Amniotic stem cell (primary cell): ENCODE measurements at regions not wholly inside any gene's neighbourhood (a gene's known extent, or its start where the extent isn't known, plus 50 kb on each side); places are given as distances from the start of the nearest gene placed in this dataset.

Experiments
- DNase-seq: peaks from one replicate; lab custom pipeline; 2025; lab: John Stamatoyannopoulos, UW

- no peak for DNase-seq
Observed at GRCh38 chr1:229064320-229065168, 206.4 kb upstream of the RAB4A start.

- DNase-seq, result no peak
Observed at GRCh38 chr1:229065613-229066012, 205.3 kb upstream of the RAB4A start.

- DNase-seq, result no peak
Observed at GRCh38 chr1:229066591-229066990, 204.3 kb upstream of the RAB4A start.

GRCh38 chr1:229067546-229067945 lies 203.4 kb upstream of the RAB4A start:
- no peak for DNase-seq

- no peak for DNase-seq
Observed at GRCh38 chr1:229068270-229068987, 202.5 kb upstream of the RAB4A start.

GRCh38 chr1:229069176-229069575 lies 201.7 kb upstream of the RAB4A start:
- no peak for DNase-seq

GRCh38 chr1:229070168-229070567 lies 200.7 kb upstream of the RAB4A start:
- DNase-seq, result peak; percentile 35

- no peak for DNase-seq
Observed at GRCh38 chr1:229073251-229073650, 197.7 kb upstream of the RAB4A start.

GRCh38 chr1:229075217-229075616 lies 195.7 kb upstream of the RAB4A start:
- no peak for DNase-seq

- no peak for DNase-seq
Observed at GRCh38 chr1:229075716-229076115, 195.2 kb upstream of the RAB4A start.

GRCh38 chr1:229076195-229076594 lies 194.7 kb upstream of the RAB4A start:
- DNase-seq, result no peak

- DNase-seq, result no peak
Observed at GRCh38 chr1:229079016-229079595, 191.8 kb upstream of the RAB4A start.

GRCh38 chr1:229080361-229080760 lies 190.6 kb upstream of the RAB4A start:
- DNase-seq, result no peak

- DNase-seq, result no peak
Observed at GRCh38 chr1:229085291-229085690, 185.6 kb upstream of the RAB4A start.

GRCh38 chr1:229086091-229086490 lies 184.8 kb upstream of the RAB4A start:
- no peak for DNase-seq

- DNase-seq, result no peak
Observed at GRCh38 chr1:229086686-229087085, 184.2 kb upstream of the RAB4A start.

GRCh38 chr1:229087339-229087738 lies 183.6 kb upstream of the RAB4A start:
- no peak for DNase-seq

- no peak for DNase-seq
Observed at GRCh38 chr1:229087906-229088305, 183.0 kb upstream of the RAB4A start.

GRCh38 chr1:229088711-229089110 lies 182.2 kb upstream of the RAB4A start:
- no peak for DNase-seq

- DNase-seq, result no peak
Observed at GRCh38 chr1:229089586-229090208, 181.2 kb upstream of the RAB4A start.

GRCh38 chr1:229091721-229092136 lies 179.2 kb upstream of the RAB4A start:
- DNase-seq, result no peak
